Skeletal muscle satellite cell (primary cell): ENCODE measurements at regions not wholly inside any gene's neighbourhood (a gene's known extent, or its start where the extent isn't known, plus 50 kb on each side); places are given as distances from the start of the nearest gene placed in this dataset.
"Not testable (repeated sequence)": the region's sequence is repeated elsewhere in the genome, so short reads cannot be mapped to it uniquely, and the experiment has no call there.

ENCODE experiments used
- H3K27me3 ChIP-seq: 2 replicates; pipeline ENCODE4 v1.7.0; 2013; ENCODE audit warnings: low read length; ENCODE audit not compliant: control insufficient read depth, insufficient read depth
- H3K36me3 ChIP-seq: 2 replicates; pipeline ENCODE4 v1.7.0; 2013; ENCODE audit warnings: mild to moderate bottlenecking, control low read depth, low read length; ENCODE audit not compliant: insufficient read depth
- H3K4me1 ChIP-seq: 2 replicates; pipeline ENCODE4 v1.7.0; 2013; ENCODE audit warnings: low read length; ENCODE audit not compliant: control insufficient read depth, insufficient read depth
- H3K4me2 ChIP-seq: 2 replicates; pipeline ENCODE4 v1.7.0; 2013; ENCODE audit warnings: mild to moderate bottlenecking, low read length
- H3K4me3 ChIP-seq: 2 replicates; pipeline ENCODE4 v1.7.0; 2013; ENCODE audit warnings: low read length
- H3K9ac ChIP-seq: 2 replicates; pipeline ENCODE4 v1.7.0; 2013; ENCODE audit warnings: mild to moderate bottlenecking, low read depth, low read length, moderate library complexity
- H3K9me3 ChIP-seq: replicated peaks from 2 replicates; pipeline ENCODE4 v1.7.0; 2013; ENCODE audit warnings: mild to moderate bottlenecking, control low read depth, low read length

DNA sequence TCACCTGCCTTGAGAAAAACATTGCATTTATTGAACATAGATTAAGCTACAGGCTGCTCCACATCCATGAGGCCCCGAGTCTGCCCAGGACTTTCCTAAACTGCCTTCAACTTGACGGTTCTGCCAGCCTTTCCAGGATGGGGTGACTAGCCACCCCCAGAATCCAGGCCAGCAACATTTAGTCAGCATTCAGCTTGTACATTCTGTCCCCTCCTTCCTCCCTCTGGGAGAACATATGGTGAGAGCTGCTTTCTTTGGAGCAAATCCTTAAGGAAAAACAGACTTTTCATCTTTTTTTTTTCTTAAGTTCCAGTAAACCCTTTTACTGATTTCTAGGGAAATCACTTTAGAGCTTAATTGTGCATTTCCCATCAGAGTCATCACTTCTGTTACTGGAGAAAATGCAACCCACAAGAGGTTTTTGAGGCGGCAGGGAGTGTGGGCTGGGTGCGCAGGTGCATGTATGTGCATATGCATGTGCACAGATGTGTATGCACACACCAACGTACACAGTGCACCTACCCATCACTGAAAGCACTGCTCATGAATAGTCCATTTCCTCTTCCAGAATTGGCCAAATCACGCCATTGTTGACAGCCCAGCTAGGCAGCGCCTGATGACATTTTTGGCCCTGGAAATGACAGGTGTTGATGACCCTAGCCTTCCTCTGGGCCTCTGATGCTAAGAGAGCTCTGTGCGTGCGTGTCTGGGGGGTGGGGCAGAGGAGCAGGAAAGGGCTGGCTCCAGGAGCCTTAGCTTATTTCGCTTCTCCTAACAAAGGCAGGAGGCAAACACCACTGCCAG is 145.6 kb downstream of the HSD17B3 start:
- peaks cover 7% of the 10 kb centered on the region for H3K4me1 ChIP-seq
- H3K9me3 ChIP-seq = no peaks in the 10 kb centered on the region
- H3K9ac ChIP-seq = no peak overlapping the region
- H3K4me3 ChIP-seq = no peak overlapping the region
- H3K4me2 ChIP-seq = peak overlapping the region; percentile 9
- peaks cover 4% of the 10 kb centered on the region for H3K27me3 ChIP-seq
- no peaks in the 10 kb centered on the region for H3K36me3 ChIP-seq

DNA sequence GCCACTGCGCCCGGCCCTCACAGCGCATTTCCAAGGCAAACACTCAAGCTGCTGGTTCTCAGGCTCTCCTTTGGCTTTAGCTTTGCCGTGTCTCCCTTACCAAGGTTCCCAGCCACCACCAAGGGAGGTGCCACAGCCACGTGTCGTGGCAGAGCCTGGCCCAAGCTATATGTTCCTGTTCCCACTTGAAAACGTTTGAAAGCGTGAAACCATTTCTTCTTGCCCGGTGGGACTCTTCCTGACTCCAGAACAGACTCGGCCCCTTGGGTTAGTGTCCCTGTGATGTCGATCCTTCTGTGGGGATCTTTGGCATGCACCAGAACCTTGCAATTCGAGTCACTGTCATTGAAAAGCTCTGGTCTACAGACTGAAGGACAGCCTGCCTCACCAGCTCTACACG is 147.9 kb downstream of the HSD17B3 start:
- Histone ChIP-seq H3K9ac (no peak overlapping the region), H3K36me3 (no peaks in the 10 kb centered on the region), H3K4me3 (no peak overlapping the region), H3K4me1 (peaks cover 7% of the 10 kb centered on the region), H3K4me2 (no peak overlapping the region), H3K27me3 (peaks cover 18% of the 10 kb centered on the region), H3K9me3 (no peaks in the 10 kb centered on the region)

DNA sequence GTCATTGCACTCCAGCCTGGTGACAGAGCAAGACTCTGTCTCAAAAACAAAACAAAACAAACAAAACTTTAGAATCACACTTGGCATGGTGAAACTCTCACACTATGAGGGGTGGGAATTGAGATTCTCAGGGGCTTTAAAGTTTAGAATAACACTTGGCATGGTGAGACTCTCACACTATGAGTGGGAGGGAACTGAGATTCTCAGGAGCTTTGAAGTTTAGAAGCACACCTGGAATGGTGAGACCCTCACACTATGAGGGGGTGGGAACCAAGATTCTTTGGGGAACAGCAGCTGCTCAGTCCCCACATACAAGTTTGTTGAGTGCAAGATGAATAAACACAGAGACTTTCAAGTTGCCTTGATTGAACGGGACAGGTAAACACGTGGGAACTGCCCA is 149.4 kb downstream of the HSD17B3 start:
- H3K4me1 ChIP-seq = peaks cover 7% of the 10 kb centered on the region
- H3K4me2 ChIP-seq = no peak overlapping the region
- no peaks in the 10 kb centered on the region for H3K36me3 ChIP-seq
- H3K27me3 ChIP-seq = peaks cover 30% of the 10 kb centered on the region
- no peaks in the 10 kb centered on the region for H3K9me3 ChIP-seq
- no peak overlapping the region for H3K9ac ChIP-seq
- no peak overlapping the region for H3K4me3 ChIP-seq

DNA sequence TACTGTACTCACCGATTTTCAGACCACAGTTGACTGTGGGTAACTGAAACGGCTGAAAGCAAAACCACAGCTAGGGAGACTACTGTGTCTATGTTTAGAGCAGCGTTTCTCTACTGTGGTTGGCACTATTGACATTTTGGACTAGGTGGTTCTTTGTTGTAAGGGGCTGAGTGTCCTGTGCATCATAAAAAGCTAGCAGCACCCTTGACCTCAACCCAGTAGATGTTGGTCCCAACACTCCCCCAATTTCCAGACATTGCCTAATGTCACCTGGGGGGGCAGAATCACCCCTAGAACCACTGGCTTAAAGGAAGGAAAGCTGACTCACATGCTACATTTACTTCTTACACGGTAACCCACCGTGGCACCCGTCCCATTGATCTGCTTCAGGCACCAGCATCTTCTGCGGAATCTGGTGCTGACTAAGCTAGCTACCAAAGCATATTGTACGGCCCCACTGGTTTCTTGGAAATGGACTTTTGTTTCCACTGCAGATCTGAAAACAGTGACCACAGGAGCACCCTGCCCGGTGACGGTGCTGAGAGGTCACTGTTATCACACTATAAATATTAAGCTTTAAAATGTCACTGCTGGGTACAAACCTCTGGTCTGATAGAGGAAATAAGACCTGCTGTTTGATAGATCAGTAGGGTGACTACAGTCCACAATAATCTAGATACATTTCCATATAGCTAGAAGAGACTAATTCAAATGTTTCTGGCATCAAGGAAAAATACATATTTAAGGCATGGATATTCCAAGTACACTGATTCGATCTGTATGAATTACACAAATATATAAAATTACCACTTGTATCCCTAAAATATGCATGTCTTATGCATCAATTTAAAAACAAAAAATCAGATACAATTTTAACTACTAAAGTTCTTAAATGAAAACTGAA is 151.4 kb downstream of the HSD17B3 start:
- no peak overlapping the region for H3K4me2 ChIP-seq
- H3K4me1 ChIP-seq = no peaks in the 10 kb centered on the region
- H3K4me3 ChIP-seq = no peak overlapping the region
- no peaks in the 10 kb centered on the region for H3K9me3 ChIP-seq
- H3K36me3 ChIP-seq = no peaks in the 10 kb centered on the region
- H3K9ac ChIP-seq = no peak overlapping the region
- peaks cover 30% of the 10 kb centered on the region for H3K27me3 ChIP-seq

DNA sequence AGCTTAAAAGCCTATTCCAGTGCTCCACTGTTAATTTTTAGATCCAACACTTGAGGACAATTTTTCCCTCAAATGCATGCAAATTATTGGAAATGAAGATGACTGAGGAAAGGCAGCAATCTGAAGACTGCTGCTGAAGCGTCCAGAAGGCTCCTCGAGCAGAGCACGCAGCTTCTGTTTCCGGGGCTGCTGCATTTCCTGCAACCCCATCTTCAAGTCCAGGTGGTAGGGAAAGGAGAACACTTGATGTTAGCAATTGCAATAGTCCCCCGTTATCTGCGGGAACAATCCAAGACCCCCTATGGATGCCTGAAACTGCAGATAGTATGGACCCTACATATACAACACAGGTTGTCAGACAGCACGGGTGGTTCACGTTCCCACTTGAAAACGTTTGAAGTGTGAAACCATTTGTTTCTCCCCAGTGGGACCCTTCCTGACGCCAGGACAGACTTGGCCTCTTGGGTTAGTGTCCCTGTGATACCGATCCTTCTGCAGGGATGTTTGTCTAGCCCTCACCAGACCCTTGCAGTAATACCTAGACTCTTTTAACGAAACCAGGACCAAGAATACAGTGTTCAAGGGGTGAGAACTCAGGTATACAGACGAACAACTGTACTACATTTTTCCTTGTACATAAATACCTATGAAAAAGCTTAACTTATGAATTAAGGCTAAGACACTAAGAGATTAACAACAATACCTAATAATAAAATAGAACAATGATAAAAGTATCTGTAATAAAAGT is 152.3 kb downstream of the HSD17B3 start:
- Histone ChIP-seq H3K4me2 (no peak overlapping the region), H3K4me1 (no peaks in the 10 kb centered on the region), H3K9ac (no peak overlapping the region), H3K36me3 (no peaks in the 10 kb centered on the region), H3K9me3 (no peaks in the 10 kb centered on the region), H3K27me3 (peaks cover 30% of the 10 kb centered on the region), H3K4me3 (no peak overlapping the region)

DNA sequence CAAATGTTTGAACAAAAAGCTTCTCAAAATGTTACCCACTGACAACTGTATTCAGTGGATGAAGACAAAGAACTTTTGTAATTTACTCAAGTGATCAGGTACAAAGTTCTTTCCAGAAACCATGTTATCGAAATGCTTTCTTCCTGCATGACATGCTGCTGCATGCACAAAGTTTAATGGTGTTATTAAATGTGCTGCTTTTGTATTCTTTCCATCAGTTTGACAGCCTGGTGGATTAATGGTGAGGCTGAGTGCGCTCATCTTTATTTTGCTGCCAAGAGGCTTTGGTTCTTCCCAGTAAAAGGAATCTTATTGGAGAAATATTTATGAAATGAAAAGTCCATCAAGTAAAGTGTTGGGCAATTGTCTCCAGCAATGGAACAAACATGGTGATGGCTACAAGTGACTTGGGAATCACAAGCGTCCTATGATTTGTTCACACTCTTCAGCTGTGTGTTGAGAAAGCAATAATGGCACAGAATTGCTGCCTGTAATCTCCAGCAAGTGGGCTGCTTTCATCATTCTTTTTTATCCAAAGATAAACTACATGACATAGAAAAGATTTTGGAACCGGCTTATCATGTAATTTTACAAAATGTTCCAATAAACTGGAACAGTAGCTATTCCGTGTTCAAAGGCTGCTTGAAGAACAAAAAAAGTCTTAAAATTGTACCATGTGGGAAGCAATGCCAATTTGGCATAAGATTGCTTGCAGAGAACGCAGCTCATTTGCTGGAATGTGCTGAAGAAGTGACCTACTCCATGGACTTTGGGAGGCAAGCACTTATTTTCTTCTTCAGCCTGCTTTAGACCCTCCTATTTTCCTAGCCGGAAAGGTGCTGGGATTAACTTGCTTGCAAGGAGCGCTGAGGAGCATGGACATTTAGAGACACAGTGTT is 153.1 kb downstream of the HSD17B3 start:
- Histone ChIP-seq H3K9me3 (no peaks in the 10 kb centered on the region), H3K4me1 (no peaks in the 10 kb centered on the region), H3K4me2 (no peak overlapping the region), H3K4me3 (no peak overlapping the region), H3K36me3 (no peaks in the 10 kb centered on the region), H3K9ac (no peak overlapping the region), H3K27me3 (peaks cover 30% of the 10 kb centered on the region)

DNA sequence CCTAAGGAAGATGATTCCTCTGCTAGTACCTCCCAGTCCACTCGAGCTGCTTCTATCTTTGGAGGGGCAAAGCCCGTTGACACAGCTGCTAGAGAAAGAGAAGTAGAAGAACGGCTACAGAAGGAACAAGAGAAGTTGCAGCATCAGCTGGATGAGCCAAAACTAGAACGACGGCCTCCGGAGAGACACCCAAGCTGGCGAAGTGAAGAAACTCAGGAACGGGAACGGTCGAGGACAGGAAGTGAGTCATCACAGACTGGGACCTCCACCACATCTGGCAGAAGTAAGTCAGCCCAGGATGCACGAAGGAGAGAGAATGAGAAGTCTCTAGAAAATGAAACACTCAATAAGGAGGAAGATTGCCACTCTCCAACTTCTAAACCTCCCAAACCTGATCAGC is 154.9 kb downstream of the HSD17B3 start:
- not testable (repeated sequence) for H3K9ac ChIP-seq, H3K4me1 ChIP-seq, H3K4me2 ChIP-seq, H3K4me3 ChIP-seq, H3K36me3 ChIP-seq, H3K9me3 ChIP-seq
- peaks cover 30% of the 10 kb centered on the region for H3K27me3 ChIP-seq

DNA sequence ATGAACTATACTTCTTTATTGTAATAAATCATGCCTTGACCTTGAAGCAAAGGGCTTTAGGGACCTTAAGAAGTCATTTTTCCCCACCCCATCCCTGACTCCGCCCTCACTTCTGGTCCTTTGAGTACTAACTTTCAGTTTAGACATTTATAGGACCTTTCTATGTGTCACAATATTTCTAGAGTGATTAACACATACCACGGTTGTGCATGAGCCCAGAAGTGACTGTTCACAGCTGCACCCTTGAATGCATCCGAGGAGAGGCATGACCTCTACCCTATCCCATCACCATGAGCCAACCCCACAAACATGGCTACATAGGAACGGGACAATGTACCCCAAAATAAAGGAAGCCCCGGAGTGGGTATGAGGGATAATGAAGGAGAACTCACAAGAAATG is 160.3 kb downstream of the HSD17B3 start:
- no peaks in the 10 kb centered on the region for H3K36me3 ChIP-seq
- peaks cover 37% of the 10 kb centered on the region for H3K4me1 ChIP-seq
- no peaks in the 10 kb centered on the region for H3K9me3 ChIP-seq
- H3K27me3 ChIP-seq = no peaks in the 10 kb centered on the region
- H3K4me2 ChIP-seq = no peak overlapping the region
- no peak overlapping the region for H3K9ac ChIP-seq
- H3K4me3 ChIP-seq = no peak overlapping the region

DNA sequence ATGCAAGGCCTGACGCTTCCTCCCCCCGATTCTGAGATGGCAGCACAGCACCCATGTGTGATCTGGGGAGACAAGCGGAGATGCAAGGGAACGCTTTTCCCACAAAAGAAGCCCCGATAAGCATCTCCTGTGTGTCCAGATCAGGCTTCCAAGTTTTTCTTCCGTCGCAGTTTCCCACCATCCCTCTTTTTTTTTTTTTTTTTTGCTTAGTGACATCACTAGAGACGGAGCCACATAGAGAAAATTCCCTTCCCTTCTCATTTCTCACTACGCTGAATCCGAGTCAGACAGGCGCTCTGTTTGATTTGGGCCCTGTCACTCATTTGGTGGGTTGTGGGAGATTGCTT is 160.9 kb downstream of the HSD17B3 start:
- Histone ChIP-seq H3K9ac (no peak overlapping the region), H3K4me3 (no peak overlapping the region), H3K9me3 (no peaks in the 10 kb centered on the region), H3K36me3 (no peaks in the 10 kb centered on the region), H3K27me3 (no peaks in the 10 kb centered on the region), H3K4me2 (no peak overlapping the region), H3K4me1 (peaks cover 37% of the 10 kb centered on the region)

DNA sequence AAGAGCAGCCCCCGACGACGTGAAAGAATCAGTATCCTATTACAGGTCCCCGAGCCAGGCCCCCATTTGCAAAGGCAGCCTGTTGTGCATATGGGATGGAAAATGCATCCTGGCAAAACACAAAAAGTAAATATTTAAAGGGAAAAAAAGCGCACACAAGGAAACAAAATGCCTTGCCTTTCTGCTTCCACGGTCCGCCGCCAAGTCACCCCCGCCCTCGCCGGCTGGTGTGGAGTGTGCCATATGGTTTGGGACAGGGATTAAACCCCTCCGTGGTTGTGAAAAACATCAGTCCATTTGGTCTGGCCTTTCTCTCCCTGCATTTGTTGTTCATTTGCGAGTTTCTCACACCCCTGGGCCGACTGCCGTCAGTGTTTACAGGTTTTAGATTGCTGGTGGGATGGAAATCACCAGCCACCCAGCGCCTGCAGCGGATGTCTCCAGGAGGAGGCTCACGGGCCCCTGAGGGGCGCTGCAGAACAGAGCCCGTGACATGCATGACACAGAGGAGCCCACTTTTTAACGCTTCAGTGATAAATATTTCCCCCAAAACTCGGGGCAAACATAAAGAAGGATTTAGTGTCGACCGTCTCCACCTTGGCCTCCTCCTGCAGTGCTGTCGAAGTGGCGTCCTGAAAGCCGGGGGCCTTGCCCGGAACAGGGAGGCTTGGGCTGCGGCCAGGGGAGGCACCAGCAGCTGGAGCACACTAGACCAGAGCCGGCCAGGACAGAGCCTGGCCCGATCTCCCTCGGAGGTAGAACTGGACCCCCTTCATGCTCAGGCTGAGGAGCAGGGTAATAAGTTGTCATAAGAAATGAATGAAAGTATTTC is 161.5 kb downstream of the HSD17B3 start:
- Histone ChIP-seq H3K9me3 (no peaks in the 10 kb centered on the region), H3K4me1 (peaks cover 41% of the 10 kb centered on the region), H3K4me2 (peak overlapping the region; percentile 70), H3K27me3 (no peaks in the 10 kb centered on the region), H3K36me3 (no peaks in the 10 kb centered on the region), H3K4me3 (no peak overlapping the region), H3K9ac (no peak overlapping the region)
